A549 (cell line): ENCODE measurements at regions not wholly inside any gene's neighbourhood (a gene's known extent, or its start where the extent isn't known, plus 50 kb on each side); places are given as distances from the start of the nearest gene placed in this dataset.

Experiments
- ATAC-seq, 2 experiments: fragments of 200-7000 bp in 1 of 2; fragments of >200 bp in 1 of 2; cut with Nextera tagmentation in 1 of 2; cut with Tn5 transposase in 1 of 2; 3 replicates each; pipeline versions ENCODE4 v1.8.0 to v1.9.1; 2018 to 2020; ENCODE audit warnings: mild to moderate bottlenecking in 1 of 2, moderate library complexity in 1 of 2
- CTCF ChIA-PET: fragments of 300-600 bp; sonication (Branson Sonifier 250); formaldehyde crosslinking; extraction: SDS; loops from one replicate; lab custom pipeline; 2021; ENCODE audit warnings: antibody characterized with exemption, inconsistent platforms; lab: Yijun Ruan, JAX
- POLR2A ChIA-PET: fragments of 350-600 bp; formaldehyde crosslinking; extraction: SDS; loops from one replicate; lab custom pipeline; 2021; ENCODE audit warnings: antibody characterized with exemption, inconsistent platforms; lab: Yijun Ruan, JAX
- DNase-seq, 2 experiments: peaks; one replicate each; pipeline versions ENCODE4 v3.0.0 to v3.0.0-alpha.2; 2011 to 2016; ENCODE audit warnings: low read depth in 1 of 2, low spot score in 1 of 2
- FAIRE-seq: peaks from 2 replicates; lab custom pipeline; 2011; peaks lifted over from hg19 to GRCh38; lab: Jason Lieb, UNC
- H3K27ac ChIP-seq, 2 experiments: fragments of >200 bp; sonication (Bioruptor Twin); formaldehyde crosslinking; 3 replicates each; pipeline ENCODE4 v1.5.1; 2016 to 2017
- H3K4me1 ChIP-seq: fragments of >200 bp; sonication (Bioruptor Twin); formaldehyde crosslinking; 3 replicates; pipeline ENCODE4 v1.6.1; 2016
- H3K4me2 ChIP-seq: fragments of >200 bp; sonication (Bioruptor Twin); formaldehyde crosslinking; 3 replicates; pipeline ENCODE4 v1.6.1; 2016
- H3K4me3 ChIP-seq: fragments of >200 bp; sonication (Bioruptor Twin); formaldehyde crosslinking; 3 replicates; pipeline ENCODE4 v1.5.1; 2016
- H3K9me3 ChIP-seq: fragments of >200 bp; sonication (Bioruptor Twin); formaldehyde crosslinking; 3 replicates; pipeline ENCODE4 v1.6.1; 2016
- BHLHE40 ChIP-seq: IDR thresholded peaks from 2 replicates; pipeline ENCODE4 v1.6.1; 2012; ENCODE audit warnings: low read depth, low read length, inconsistent platforms
- CHD4 ChIP-seq: fragments of 200-600 bp; sonication (generic); IDR thresholded peaks from 2 replicates; pipeline ENCODE4 v1.6.1; 2016; ENCODE audit warnings: antibody characterized with exemption, mild to moderate bottlenecking, borderline replicate concordance
- CTCF ChIP-seq: fragments of >200 bp; sonication (Bioruptor Twin); formaldehyde crosslinking; IDR thresholded peaks from 3 replicates; pipeline ENCODE4 v1.5.1; 2016
- EHF ChIP-seq: fragments of 250-450 bp; sonication (Bioruptor Pico); IDR thresholded peaks from 2 replicates; pipeline ENCODE4 v1.5.0; 2020; ENCODE audit warnings: mild to moderate bottlenecking
- ELK1 ChIP-seq: fragments of 150-350 bp; IDR thresholded peaks from 2 replicates; pipeline ENCODE4 v1.6.1; 2014; ENCODE audit warnings: low read depth, mild to moderate bottlenecking, low read length
- EP300 ChIP-seq, 2 experiments: fragments of >200 bp; sonication (Bioruptor Twin); formaldehyde crosslinking; IDR thresholded peaks; 2 replicates in 1 of 2; 3 replicates in 1 of 2; pipeline ENCODE4 v1.6.1; 2016 to 2017
- ESRRA ChIP-seq: fragments of 150-350 bp; IDR thresholded peaks from 2 replicates; pipeline ENCODE4 v1.6.1; 2014; ENCODE audit warnings: mild to moderate bottlenecking, low read length, borderline replicate concordance
- FOSB ChIP-seq: fragments of 250-450 bp; sonication (Bioruptor Pico); IDR thresholded peaks from 2 replicates; pipeline ENCODE4 v1.5.0; 2020; ENCODE audit warnings: mild to moderate bottlenecking, moderate library complexity
- FOXS1 ChIP-seq: fragments of 250-450 bp; sonication (Bioruptor Pico); IDR thresholded peaks from 2 replicates; pipeline ENCODE4 v1.5.0; 2020; ENCODE audit warnings: mild to moderate bottlenecking, moderate library complexity
- GATA3 ChIP-seq: IDR thresholded peaks from 2 replicates; pipeline ENCODE4 v1.6.1; 2012; ENCODE audit warnings: borderline replicate concordance
- HMGXB4 ChIP-seq: fragments of 250-450 bp; sonication (Bioruptor Pico); IDR thresholded peaks from 2 replicates; pipeline ENCODE4 v1.5.0; 2021; ENCODE audit warnings: mild to moderate bottlenecking, moderate library complexity, borderline replicate concordance
- HOXA7 ChIP-seq: fragments of 250-450 bp; sonication (Bioruptor Pico); IDR thresholded peaks from 2 replicates; pipeline ENCODE4 v1.5.0; 2020; ENCODE audit warnings: mild to moderate bottlenecking, moderate library complexity
- HOXB13 ChIP-seq: fragments of 250-450 bp; sonication (Bioruptor Pico); IDR thresholded peaks from 2 replicates; pipeline ENCODE4 v1.5.0; 2020; ENCODE audit warnings: low read depth, mild to moderate bottlenecking, moderate library complexity
- HOXB5 ChIP-seq: fragments of 250-450 bp; sonication (Bioruptor Pico); IDR thresholded peaks from 2 replicates; pipeline ENCODE4 v1.5.0; 2020; ENCODE audit warnings: mild to moderate bottlenecking, moderate library complexity
- NR3C1 ChIP-seq: fragments of >200 bp; sonication (Bioruptor Twin); formaldehyde crosslinking; IDR thresholded peaks from 3 replicates; pipeline ENCODE4 v1.6.1; 2017
- PHF8 ChIP-seq: fragments of 200-600 bp; sonication (generic); IDR thresholded peaks from 2 replicates; pipeline ENCODE4 v1.6.1; 2016; ENCODE audit warnings: low read depth, mild to moderate bottlenecking, antibody characterized with exemption, moderate library complexity, borderline replicate concordance
- REST ChIP-seq: fragments of 200-600 bp; sonication (generic); IDR thresholded peaks from 2 replicates; pipeline ENCODE4 v1.6.1; 2016; ENCODE audit warnings: antibody characterized with exemption, mild to moderate bottlenecking, moderate library complexity
- RFX5 ChIP-seq: fragments of 450-650 bp; IDR thresholded peaks from 2 replicates; pipeline ENCODE4 v1.7.1; 2014; ENCODE audit warnings: antibody characterized with exemption, mild to moderate bottlenecking, moderate library complexity
- RNF2 ChIP-seq: fragments of 200-600 bp; sonication (generic); IDR thresholded peaks from 2 replicates; pipeline ENCODE4 v1.6.1; 2016; ENCODE audit warnings: low read depth, mild to moderate bottlenecking, antibody characterized with exemption, moderate library complexity, borderline replicate concordance
- SREBF2 ChIP-seq: fragments of 450-650 bp; IDR thresholded peaks from 2 replicates; pipeline ENCODE4 v1.6.1; 2014; ENCODE audit warnings: mild to moderate bottlenecking, moderate library complexity
- TP53 ChIP-seq: fragments of 250-450 bp; sonication (Bioruptor Pico); IDR thresholded peaks from 2 replicates; pipeline ENCODE4 v1.5.0; 2021; ENCODE audit warnings: mild to moderate bottlenecking, moderate library complexity
- ZNF302 ChIP-seq: fragments of 250-450 bp; sonication (Bioruptor Pico); IDR thresholded peaks from 2 replicates; pipeline ENCODE4 v1.9.0; 2021; ENCODE audit warnings: inconsistent platforms, mild to moderate bottlenecking, moderate library complexity
- WGBS: methylation state at CpG from one replicate; pipeline ENCODE4 v1.1.6; 2017; ENCODE audit errors: missing lambda C conversion rate; 5-methylcytosine and 5-hydroxymethylcytosine counted together
- TF ChIP-seq, protein P1 (sequence below): fragments of >200 bp; sonication (Bioruptor Twin); formaldehyde crosslinking; IDR thresholded peaks from 3 replicates; pipeline ENCODE4 v1.6.1; 2016

- 2% methylated on average over 1 of the region's 1 CpG for WGBS
- H3K4me1 ChIP-seq: no peaks in the 10 kb centered on the region
- H3K27ac ChIP-seq: no peak overlapping the region
- H3K9me3 ChIP-seq: no peaks in the 10 kb centered on the region
- no peak for ATAC-seq
- H3K4me2 ChIP-seq: no peak overlapping the region
- H3K4me3 ChIP-seq: no peak overlapping the region
- FAIRE-seq: no peak
- CTCF ChIA-PET: no interaction called here
- no peak for TF ChIP-seq NR3C1
- TF ChIP-seq PHF8: no peak
- no peak for TF ChIP-seq CHD4
- TF ChIP-seq ESRRA: no peak
- no peak for TF ChIP-seq ZNF302 (CRISPR knock-in tag)
- TF ChIP-seq BHLHE40: no peak
- TF ChIP-seq FOXS1 (CRISPR knock-in tag): no peak
- TF ChIP-seq HOXA7 (CRISPR knock-in tag): no peak
- TF ChIP-seq GATA3: no peak
- TF ChIP-seq RFX5: no peak
- TF ChIP-seq HOXB13 (CRISPR knock-in tag): no peak
- POLR2A ChIA-PET: no interaction called here
- no peak for DNase-seq
These were observed 102.7 kb upstream of the PELI1 start for GRCh38 chr2:64246962-64247361.

GRCh38 chr2:64249426-64249825, 105.2 kb upstream of the PELI1 start:
- H3K4me2 ChIP-seq: no peak overlapping the region
- ATAC-seq: no peak
- ChIA-PET POLR2A (no interaction called here), CTCF (no interaction called here)
- H3K4me3 ChIP-seq: no peak overlapping the region
- WGBS: 32% methylated on average over 3 of the region's 3 CpGs
- DNase-seq: no peak
- no peak for TF ChIP-seq RFX5
- TF ChIP-seq FOXS1 (CRISPR knock-in tag): no peak
- TF ChIP-seq ELK1: no peak
- no peak for TF ChIP-seq BHLHE40
- no peak for TF ChIP-seq FOSB (CRISPR knock-in tag)
- FAIRE-seq: no peak
- no peaks in the 10 kb centered on the region for H3K9me3 ChIP-seq
- no peak overlapping the region for H3K27ac ChIP-seq
- H3K4me1 ChIP-seq: no peaks in the 10 kb centered on the region

DNA sequence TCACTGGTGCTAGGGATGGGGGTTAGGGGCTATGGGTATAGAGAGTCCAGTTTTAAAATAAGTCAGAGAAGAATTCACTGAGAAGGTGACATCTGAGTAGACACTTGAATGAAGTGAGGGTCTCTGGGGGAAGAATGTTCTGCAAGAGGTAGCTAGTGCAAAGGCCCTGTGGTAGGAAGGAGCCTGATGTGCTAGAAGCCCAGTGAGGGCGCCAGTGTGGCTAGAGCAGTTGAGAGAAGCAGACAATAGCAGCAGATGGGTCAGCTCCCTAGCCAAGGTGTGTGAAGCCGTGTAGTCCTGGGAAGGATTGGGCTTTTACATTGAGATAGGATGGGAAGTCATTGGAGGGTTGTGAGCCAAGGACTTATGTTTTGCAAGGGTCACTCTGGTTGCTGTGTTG, 105.8 kb upstream of the PELI1 start:
- 8% methylated on average over 2 of the region's 2 CpGs for WGBS
- H3K27ac ChIP-seq: no peak overlapping the region

More for the DNA sequence above, 105.8 kb upstream of the PELI1 start:
- FAIRE-seq: no peak
- no peak for ATAC-seq
- Histone ChIP-seq H3K4me1 (no peaks in the 10 kb centered on the region), H3K9me3 (no peaks in the 10 kb centered on the region), H3K4me3 (no peak overlapping the region), H3K4me2 (no peak overlapping the region)
- CTCF ChIA-PET: interaction anchor here (1.0 kb wide), 1 partner anchor 21 kb away, joined by 3 read pairs; no protein-coding TSS in a partner anchor
- DNase-seq: no peak
- TF ChIP-seq HMGXB4 (CRISPR knock-in tag) (no peak), HOXB13 (CRISPR knock-in tag) (no peak), EHF (CRISPR knock-in tag) (no peak), TP53 (no peak), CTCF (no peak), REST (no peak), FOSB (CRISPR knock-in tag) (no peak), EP300 (IDR thresholded peaks at IDR 0.05) (no peak), CHD4 (no peak), HOXB5 (CRISPR knock-in tag) (no peak), SREBF2 (no peak), RNF2 (no peak)
- TF ChIP-seq, protein P1, sequence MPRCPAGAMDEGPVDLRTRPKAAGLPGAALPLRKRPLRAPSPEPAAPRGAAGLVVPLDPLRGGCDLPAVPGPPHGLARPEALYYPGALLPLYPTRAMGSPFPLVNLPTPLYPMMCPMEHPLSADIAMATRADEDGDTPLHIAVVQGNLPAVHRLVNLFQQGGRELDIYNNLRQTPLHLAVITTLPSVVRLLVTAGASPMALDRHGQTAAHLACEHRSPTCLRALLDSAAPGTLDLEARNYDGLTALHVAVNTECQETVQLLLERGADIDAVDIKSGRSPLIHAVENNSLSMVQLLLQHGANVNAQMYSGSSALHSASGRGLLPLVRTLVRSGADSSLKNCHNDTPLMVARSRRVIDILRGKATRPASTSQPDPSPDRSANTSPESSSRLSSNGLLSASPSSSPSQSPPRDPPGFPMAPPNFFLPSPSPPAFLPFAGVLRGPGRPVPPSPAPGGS: no peak
- POLR2A ChIA-PET: no interaction called here
